ENCODE measurements at regions not wholly inside any gene's neighbourhood (a gene's known extent, or its start where the extent isn't known, plus 50 kb on each side); places are given as distances from the start of the nearest gene placed in this dataset.

GRCh38 chr3:110253794-110254193, 817.8 kb upstream of the NECTIN3 start:
- H3K36me3 ChIP-seq (ENCODE audit: control insufficient read depth in 2 of 2, insufficient read depth in 2 of 2, low read length in 2 of 2): no peaks in the 10 kb centered on the region
- H3K9ac ChIP-seq (ENCODE audit: low read length in 2 of 2): no peak overlapping the region
- H3K27me3 ChIP-seq (ENCODE audit: control insufficient read depth in 1 of 2, insufficient read depth in 2 of 2, low read length in 2 of 2): no peaks in the 10 kb centered on the region
- no peaks in the 10 kb centered on the region for H3K4me1 ChIP-seq (ENCODE audit: control insufficient read depth, insufficient read depth, low read length)
- H3K9me3 ChIP-seq (ENCODE audit: control insufficient read depth in 2 of 2, low read length in 2 of 2): no peaks in the 10 kb centered on the region
- no peak overlapping the region for H3K27ac ChIP-seq (ENCODE audit: low read length)
- no peak overlapping the region for H3K4me3 ChIP-seq (ENCODE audit: low read length in 2 of 2)

GRCh38 chr3:110254591-110254990, 817.0 kb upstream of the NECTIN3 start:
- no peak overlapping the region for H3K4me3 ChIP-seq (ENCODE audit: low read length in 2 of 2)
- no peaks in the 10 kb centered on the region for H3K4me1 ChIP-seq (ENCODE audit: control insufficient read depth, insufficient read depth, low read length)
- no peaks in the 10 kb centered on the region for H3K36me3 ChIP-seq (ENCODE audit: control insufficient read depth in 2 of 2, insufficient read depth in 2 of 2, low read length in 2 of 2)
- no peaks in the 10 kb centered on the region for H3K27me3 ChIP-seq (ENCODE audit: control insufficient read depth in 1 of 2, insufficient read depth in 2 of 2, low read length in 2 of 2)
- no peak overlapping the region for H3K9ac ChIP-seq (ENCODE audit: low read length in 2 of 2)
- no peaks in the 10 kb centered on the region for H3K9me3 ChIP-seq (ENCODE audit: control insufficient read depth in 2 of 2, low read length in 2 of 2)
- no peak overlapping the region for H3K27ac ChIP-seq (ENCODE audit: low read length)

DNA sequence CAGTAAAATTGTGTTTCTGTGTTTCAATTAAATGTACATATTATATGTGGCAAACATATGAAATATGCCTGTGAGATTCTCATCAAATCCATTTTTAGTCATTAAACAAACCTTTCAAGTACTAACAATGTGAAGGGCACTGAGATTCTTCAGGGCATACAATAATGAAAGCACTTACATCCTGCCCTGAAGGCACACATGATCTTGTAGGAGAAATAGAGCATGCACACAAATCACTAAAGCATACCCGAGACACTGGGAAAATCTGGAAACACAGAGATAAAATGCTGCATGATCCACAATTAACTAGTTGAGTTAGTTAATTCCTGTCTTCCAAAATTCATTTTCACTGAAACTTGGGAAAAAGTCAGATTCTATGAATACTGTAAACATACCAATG, 810.5 kb upstream of the NECTIN3 start:
- no peak overlapping the region for H3K9ac ChIP-seq (ENCODE audit: low read length in 2 of 2)
- H3K36me3 ChIP-seq (ENCODE audit: control insufficient read depth in 2 of 2, insufficient read depth in 2 of 2, low read length in 2 of 2): no peaks in the 10 kb centered on the region
- no peaks in the 10 kb centered on the region for H3K4me1 ChIP-seq (ENCODE audit: control insufficient read depth, insufficient read depth, low read length)
- H3K4me3 ChIP-seq (ENCODE audit: low read length in 2 of 2): no peak overlapping the region
- H3K27ac ChIP-seq (ENCODE audit: low read length): no peak overlapping the region
- no peaks in the 10 kb centered on the region for H3K27me3 ChIP-seq (ENCODE audit: control insufficient read depth in 1 of 2, insufficient read depth in 2 of 2, low read length in 2 of 2)
- no peaks in the 10 kb centered on the region for H3K9me3 ChIP-seq (ENCODE audit: control insufficient read depth in 2 of 2, low read length in 2 of 2)

- Histone ChIP-seq H3K27me3 (ENCODE audit: control insufficient read depth in 1 of 2, insufficient read depth in 2 of 2, low read length in 2 of 2) (no peaks in the 10 kb centered on the region), H3K4me1 (ENCODE audit: control insufficient read depth, insufficient read depth, low read length) (no peaks in the 10 kb centered on the region), H3K9me3 (ENCODE audit: control insufficient read depth in 2 of 2, low read length in 2 of 2) (no peaks in the 10 kb centered on the region), H3K27ac (ENCODE audit: low read length) (no peak overlapping the region), H3K9ac (ENCODE audit: low read length in 2 of 2) (no peak overlapping the region), H3K36me3 (ENCODE audit: control insufficient read depth in 2 of 2, insufficient read depth in 2 of 2, low read length in 2 of 2) (no peaks in the 10 kb centered on the region), H3K4me3 (ENCODE audit: low read length in 2 of 2) (no peak overlapping the region)
Observed at GRCh38 chr3:110262896-110263295, 808.7 kb upstream of the NECTIN3 start.

DNA sequence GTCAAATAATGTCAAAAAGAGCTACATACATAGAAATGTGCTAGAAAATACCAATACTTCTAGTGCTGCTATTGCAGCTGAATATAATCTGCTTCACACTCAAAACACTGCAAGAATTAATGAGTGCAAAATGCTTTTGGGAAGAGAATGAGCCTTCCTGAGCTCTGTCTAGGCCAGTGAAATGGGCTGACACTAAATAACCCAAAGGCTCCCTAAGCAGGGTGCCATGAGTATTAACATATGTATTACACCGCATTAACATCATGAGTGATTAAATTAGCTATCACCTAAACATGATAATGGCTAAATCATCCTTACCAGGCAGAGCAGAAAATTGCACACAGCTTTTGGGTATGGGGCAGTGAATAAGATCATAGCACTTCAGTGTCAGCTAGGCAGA, 806.3 kb upstream of the NECTIN3 start:
- no peak overlapping the region for H3K9ac ChIP-seq (ENCODE audit: low read length in 2 of 2)
- no peak overlapping the region for H3K4me3 ChIP-seq (ENCODE audit: low read length in 2 of 2)
- H3K4me1 ChIP-seq (ENCODE audit: control insufficient read depth, insufficient read depth, low read length): no peaks in the 10 kb centered on the region
- H3K9me3 ChIP-seq (ENCODE audit: control insufficient read depth in 2 of 2, low read length in 2 of 2): no peaks in the 10 kb centered on the region
- no peaks in the 10 kb centered on the region for H3K27me3 ChIP-seq (ENCODE audit: control insufficient read depth in 1 of 2, insufficient read depth in 2 of 2, low read length in 2 of 2)
- H3K27ac ChIP-seq (ENCODE audit: low read length): no peak overlapping the region
- no peaks in the 10 kb centered on the region for H3K36me3 ChIP-seq (ENCODE audit: control insufficient read depth in 2 of 2, insufficient read depth in 2 of 2, low read length in 2 of 2)

- H3K36me3 ChIP-seq (ENCODE audit: control insufficient read depth in 2 of 2, insufficient read depth in 2 of 2, low read length in 2 of 2): no peaks in the 10 kb centered on the region
- no peaks in the 10 kb centered on the region for H3K4me1 ChIP-seq (ENCODE audit: control insufficient read depth, insufficient read depth, low read length)
- H3K9me3 ChIP-seq (ENCODE audit: control insufficient read depth in 2 of 2, low read length in 2 of 2): no peaks in the 10 kb centered on the region
- H3K27me3 ChIP-seq (ENCODE audit: control insufficient read depth in 1 of 2, insufficient read depth in 2 of 2, low read length in 2 of 2): no peaks in the 10 kb centered on the region
- H3K27ac ChIP-seq (ENCODE audit: low read length): no peak overlapping the region
- no peak overlapping the region for H3K4me3 ChIP-seq (ENCODE audit: low read length in 2 of 2)
- H3K9ac ChIP-seq (ENCODE audit: low read length in 2 of 2): no peak overlapping the region
Observed at GRCh38 chr3:110267304-110267845, 804.2 kb upstream of the NECTIN3 start.

DNA sequence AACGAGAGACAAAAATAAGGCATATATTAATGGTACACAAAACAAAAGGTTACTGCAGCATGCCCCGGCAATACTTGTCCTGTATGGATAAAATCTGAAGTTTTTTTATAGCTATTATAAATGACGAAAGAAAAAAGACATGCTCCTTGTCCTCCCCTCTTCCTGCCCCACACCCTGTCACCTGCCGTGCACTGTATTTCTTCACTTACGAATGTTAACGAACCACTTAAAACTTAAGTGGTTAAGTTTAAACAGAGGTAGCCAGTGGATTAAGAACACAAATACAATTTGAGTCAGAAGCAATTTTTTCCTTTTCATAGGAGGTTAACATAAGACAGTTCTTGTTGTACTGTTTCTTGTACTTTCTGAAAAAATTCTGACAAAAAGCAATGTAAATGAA, 799.1 kb upstream of the NECTIN3 start:
- no peak overlapping the region for H3K9ac ChIP-seq (ENCODE audit: low read length in 2 of 2)
- no peaks in the 10 kb centered on the region for H3K4me1 ChIP-seq (ENCODE audit: control insufficient read depth, insufficient read depth, low read length)
- H3K9me3 ChIP-seq (ENCODE audit: control insufficient read depth in 2 of 2, low read length in 2 of 2): no peaks in the 10 kb centered on the region
- no peak overlapping the region for H3K4me3 ChIP-seq (ENCODE audit: low read length in 2 of 2)
- no peak overlapping the region for H3K27ac ChIP-seq (ENCODE audit: low read length)
- no peaks in the 10 kb centered on the region for H3K36me3 ChIP-seq (ENCODE audit: control insufficient read depth in 2 of 2, insufficient read depth in 2 of 2, low read length in 2 of 2)
- no peaks in the 10 kb centered on the region for H3K27me3 ChIP-seq (ENCODE audit: control insufficient read depth in 1 of 2, insufficient read depth in 2 of 2, low read length in 2 of 2)

GRCh38 chr3:110291886-110292501, 779.6 kb upstream of the NECTIN3 start:
- Histone ChIP-seq H3K27ac (ENCODE audit: low read length) (no peak overlapping the region), H3K36me3 (ENCODE audit: control insufficient read depth in 2 of 2, insufficient read depth in 2 of 2, low read length in 2 of 2) (no peaks in the 10 kb centered on the region), H3K9me3 (ENCODE audit: control insufficient read depth in 2 of 2, low read length in 2 of 2) (no peaks in the 10 kb centered on the region), H3K9ac (ENCODE audit: low read length in 2 of 2) (no peak overlapping the region), H3K4me3 (ENCODE audit: low read length in 2 of 2) (no peak overlapping the region), H3K27me3 (ENCODE audit: control insufficient read depth in 1 of 2, insufficient read depth in 2 of 2, low read length in 2 of 2) (no peaks in the 10 kb centered on the region), H3K4me1 (ENCODE audit: control insufficient read depth, insufficient read depth, low read length) (no peaks in the 10 kb centered on the region)

GRCh38 chr3:110293660-110294059, 778.0 kb upstream of the NECTIN3 start:
- Histone ChIP-seq H3K36me3 (ENCODE audit: control insufficient read depth in 2 of 2, insufficient read depth in 2 of 2, low read length in 2 of 2) (no peaks in the 10 kb centered on the region), H3K4me3 (ENCODE audit: low read length in 2 of 2) (no peak overlapping the region), H3K4me1 (ENCODE audit: control insufficient read depth, insufficient read depth, low read length) (no peaks in the 10 kb centered on the region), H3K27ac (ENCODE audit: low read length) (no peak overlapping the region), H3K9ac (ENCODE audit: low read length in 2 of 2) (no peak overlapping the region), H3K9me3 (ENCODE audit: control insufficient read depth in 2 of 2, low read length in 2 of 2) (no peaks in the 10 kb centered on the region), H3K27me3 (ENCODE audit: control insufficient read depth in 1 of 2, insufficient read depth in 2 of 2, low read length in 2 of 2) (no peaks in the 10 kb centered on the region)

- Histone ChIP-seq H3K27ac (ENCODE audit: low read length) (no peak overlapping the region), H3K4me3 (ENCODE audit: low read length in 2 of 2) (no peak overlapping the region), H3K9ac (ENCODE audit: low read length in 2 of 2) (no peak overlapping the region)
Observed at GRCh38 chr3:110296885-110297284, 774.7 kb upstream of the NECTIN3 start.

DNA sequence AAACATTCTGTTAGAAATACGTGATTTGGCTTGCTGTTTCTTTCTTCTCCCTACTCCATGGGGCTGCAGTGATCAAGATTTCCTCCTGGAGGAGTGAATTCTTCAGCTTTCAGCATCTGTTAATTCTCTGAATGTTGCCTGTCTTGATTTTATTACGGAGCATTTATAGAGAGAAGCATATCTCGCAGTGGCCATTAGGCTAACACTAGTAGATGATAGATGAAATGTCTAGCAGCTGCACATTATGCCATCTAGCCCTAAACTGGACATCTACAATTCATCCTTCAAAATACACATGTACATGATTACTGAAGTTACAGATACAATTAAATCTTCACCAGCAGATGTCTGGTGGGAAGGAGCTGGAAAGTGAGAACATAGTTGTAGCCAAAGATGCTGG, 769.8 kb upstream of the NECTIN3 start:
- H3K9me3 ChIP-seq (ENCODE audit: control insufficient read depth in 2 of 2, low read length in 2 of 2): no peaks in the 10 kb centered on the region
- no peak overlapping the region for H3K4me3 ChIP-seq (ENCODE audit: low read length in 2 of 2)
- H3K27me3 ChIP-seq (ENCODE audit: control insufficient read depth in 1 of 2, insufficient read depth in 2 of 2, low read length in 2 of 2): no peaks in the 10 kb centered on the region
- H3K36me3 ChIP-seq (ENCODE audit: control insufficient read depth in 2 of 2, insufficient read depth in 2 of 2, low read length in 2 of 2): no peaks in the 10 kb centered on the region
- no peak overlapping the region for H3K27ac ChIP-seq (ENCODE audit: low read length)
- no peak overlapping the region for H3K9ac ChIP-seq (ENCODE audit: low read length in 2 of 2)
- no peaks in the 10 kb centered on the region for H3K4me1 ChIP-seq (ENCODE audit: control insufficient read depth, insufficient read depth, low read length)

More at GRCh38 chr3:110296885-110297284, 774.7 kb upstream of the NECTIN3 start:
- Histone ChIP-seq H3K9me3 (ENCODE audit: control insufficient read depth in 2 of 2, low read length in 2 of 2) (no peaks in the 10 kb centered on the region), H3K36me3 (ENCODE audit: control insufficient read depth in 2 of 2, insufficient read depth in 2 of 2, low read length in 2 of 2) (no peaks in the 10 kb centered on the region), H3K4me1 (ENCODE audit: control insufficient read depth, insufficient read depth, low read length) (no peaks in the 10 kb centered on the region), H3K27me3 (ENCODE audit: control insufficient read depth in 1 of 2, insufficient read depth in 2 of 2, low read length in 2 of 2) (no peaks in the 10 kb centered on the region)

All from stomach smooth muscle (tissue), 2 donors.